Endothelial cell of umbilical vein (primary cell): ENCODE measurements at regions not wholly inside any gene's neighbourhood (a gene's known extent, or its start where the extent isn't known, plus 50 kb on each side); places are given as distances from the start of the nearest gene placed in this dataset.

Experiments used
- BruUV-seq: library from RNA; stranded (reverse); fragments of 400-500 nt; replicated peaks from 2 replicates; lab custom pipeline; 2021; lab: Mats Ljungman, UMichigan
- CTCF ChIA-PET: fragments of 300-600, 350-600 bp; sonication (Branson Sonifier 250); formaldehyde crosslinking; loops from one replicate; lab custom pipeline; 2021; ENCODE audit warnings: antibody characterized with exemption, inconsistent platforms; lab: Charles Lee
- POLR2A ChIA-PET: fragments of 300-600, 350-600 bp; sonication (Branson Sonifier 250); formaldehyde crosslinking; loops from one replicate; lab custom pipeline; 2021; ENCODE audit warnings: antibody characterized with exemption, inconsistent platforms; lab: Charles Lee
- DNase-seq: peaks from one replicate; pipeline ENCODE4 v3.0.0-alpha.2; 2011; ENCODE audit warnings: low read depth, low spot score
- FAIRE-seq: peaks from 2 replicates; lab custom pipeline; 2011; peaks lifted over from hg19 to GRCh38; lab: Jason Lieb, UNC
- H2AFZ ChIP-seq: 2 replicates; pipeline ENCODE4 v1.6.0; 2012; ENCODE audit warnings: low read depth, low read length, control low read depth, inconsistent platforms
- H3K27ac ChIP-seq: 2 replicates; pipeline ENCODE4 v1.5.1; 2011; ENCODE audit warnings: low read depth, mild to moderate bottlenecking, control low read depth, low read length, moderate library complexity; ENCODE audit not compliant: insufficient read depth
- H3K27me3 ChIP-seq, 2 experiments: 2 replicates each; pipeline versions ENCODE4 v1.6.0 to v1.6.1; 2011; ENCODE audit warnings: low read length in 2 of 2, mixed read lengths in 1 of 2; ENCODE audit not compliant: control insufficient read depth in 2 of 2, insufficient read depth in 2 of 2
- H3K36me3 ChIP-seq, 2 experiments: 2 replicates in 1 of 2; 3 replicates in 1 of 2; pipeline ENCODE4 v1.5.1; 2011; ENCODE audit warnings: low read length in 2 of 2, mild to moderate bottlenecking in 1 of 2, moderate library complexity in 1 of 2; ENCODE audit not compliant: control insufficient read depth in 2 of 2, insufficient read depth in 2 of 2; ENCODE audit errors: extremely low read depth in 1 of 2
- H3K4me1 ChIP-seq: 3 replicates; pipeline ENCODE4 v1.5.1; 2011; ENCODE audit warnings: mild to moderate bottlenecking, low read length; ENCODE audit not compliant: control insufficient read depth, insufficient read depth; ENCODE audit errors: extremely low read depth
- H3K4me2 ChIP-seq: 2 replicates; pipeline ENCODE4 v1.6.1; 2011; ENCODE audit warnings: low read length, control low read depth, mixed read lengths; ENCODE audit not compliant: insufficient read depth
- H3K4me3 ChIP-seq, 3 experiments: fragments of 200-600 bp in 1 of 3; sonication (generic), shearing (Covaris generic) in 1 of 3; replicated peaks in 1 of 3; 2 replicates each; pipeline ENCODE4 v1.5.1; 2011 to 2016; ENCODE audit warnings: control low read depth in 3 of 3, low read length in 3 of 3, mild to moderate bottlenecking in 2 of 3, inconsistent platforms in 1 of 3, low read depth in 1 of 3, moderate library complexity in 1 of 3; ENCODE audit not compliant: insufficient read depth in 1 of 3
- H3K79me2 ChIP-seq: 2 replicates; pipeline ENCODE4 v1.6.0; 2012; ENCODE audit warnings: low read length, inconsistent platforms; ENCODE audit not compliant: control insufficient read depth, insufficient read depth
- H3K9ac ChIP-seq: replicated peaks from 2 replicates; pipeline ENCODE3; 2011; ENCODE audit warnings: low read length, control low read depth; ENCODE audit not compliant: insufficient read depth; ENCODE audit errors: extremely low read depth
- H3K9me1 ChIP-seq: replicated peaks from 3 replicates; pipeline ENCODE4 v1.6.0; 2011; ENCODE audit warnings: mild to moderate bottlenecking, low read length; ENCODE audit not compliant: control insufficient read depth, insufficient read depth; ENCODE audit errors: extremely low read depth
- H3K9me3 ChIP-seq: replicated peaks from 2 replicates; pipeline ENCODE4 v1.5.1; 2012; ENCODE audit warnings: low read length, inconsistent platforms; ENCODE audit not compliant: control insufficient read depth, insufficient read depth
- H4K20me1 ChIP-seq: replicated peaks from 2 replicates; pipeline ENCODE3; 2011; ENCODE audit warnings: mild to moderate bottlenecking, low read length; ENCODE audit not compliant: control insufficient read depth, insufficient read depth; ENCODE audit errors: extremely low read depth
- CTCF ChIP-seq, 2 donors: IDR thresholded peaks; 1 replicate in 1 of 2; 2 replicates in 1 of 2; pipeline ENCODE4 v1.5.1; 2011; ENCODE audit warnings: low read length in 2 of 2, mild to moderate bottlenecking in 2 of 2, moderate library complexity in 2 of 2, control low read depth in 1 of 2, inconsistent platforms in 1 of 2, low read depth in 1 of 2; ENCODE audit not compliant: insufficient read depth in 1 of 2; ENCODE audit errors: extremely low read depth in 1 of 2
- EZH2 ChIP-seq: IDR thresholded peaks from 2 replicates; pipeline ENCODE4 v1.6.1; 2012; ENCODE audit warnings: borderline replicate concordance, low read depth, mild to moderate bottlenecking, moderate library complexity, low read length, inconsistent platforms; ENCODE audit not compliant: severe bottlenecking
- FOS ChIP-seq: IDR thresholded peaks from 2 replicates; pipeline ENCODE4 v1.6.1; 2011; ENCODE audit warnings: mild to moderate bottlenecking, low read length, moderate library complexity, borderline replicate concordance; ENCODE audit not compliant: insufficient read depth
- GATA2 ChIP-seq: IDR thresholded peaks from 2 replicates; pipeline ENCODE4 v1.7.0; 2011; ENCODE audit warnings: low read depth, mild to moderate bottlenecking, moderate library complexity, mixed read lengths, low read length; ENCODE audit not compliant: insufficient read length, insufficient read depth
- JUN ChIP-seq: IDR thresholded peaks from 2 replicates; pipeline ENCODE4 v1.6.1; 2011; ENCODE audit warnings: borderline replicate concordance, low read depth; ENCODE audit not compliant: insufficient read length, insufficient read depth
- MYC ChIP-seq: IDR thresholded peaks from one replicate; pipeline ENCODE4 v1.6.1; 2011; ENCODE audit warnings: mild to moderate bottlenecking, low read depth, low read length
- POLR2A ChIP-seq: IDR thresholded peaks from 2 replicates; pipeline ENCODE4 v1.6.1; 2012; ENCODE audit warnings: low read depth, mild to moderate bottlenecking, control low read depth, low read length
- POLR2AphosphoS5 ChIP-seq: IDR thresholded peaks from 2 replicates; pipeline ENCODE4 v1.6.1; 2012; ENCODE audit warnings: low read depth, mild to moderate bottlenecking, control low read depth, low read length, moderate library complexity; ENCODE audit not compliant: insufficient read depth
- dilution Hi-C: fragments of 300-500 bp; cut with MboI; formaldehyde crosslinking; loops from one replicate; pipeline ENCODE4 v1.15.0; 2019; ENCODE audit warnings: low sequenced_read_pairs; ENCODE audit not compliant: extremely low pct_ligation_motif_present
- intact Hi-C: fragments of 100-400 bp; cut with micrococcal nuclease; formaldehyde crosslinking; loops from one replicate; pipeline ENCODE4 v1.10.0; 2022
- TF ChIP-seq, protein P1 (sequence below): IDR thresholded peaks from 2 replicates; pipeline ENCODE4 v1.6.1; 2011; ENCODE audit not compliant: insufficient read depth, insufficient read length

DNA sequence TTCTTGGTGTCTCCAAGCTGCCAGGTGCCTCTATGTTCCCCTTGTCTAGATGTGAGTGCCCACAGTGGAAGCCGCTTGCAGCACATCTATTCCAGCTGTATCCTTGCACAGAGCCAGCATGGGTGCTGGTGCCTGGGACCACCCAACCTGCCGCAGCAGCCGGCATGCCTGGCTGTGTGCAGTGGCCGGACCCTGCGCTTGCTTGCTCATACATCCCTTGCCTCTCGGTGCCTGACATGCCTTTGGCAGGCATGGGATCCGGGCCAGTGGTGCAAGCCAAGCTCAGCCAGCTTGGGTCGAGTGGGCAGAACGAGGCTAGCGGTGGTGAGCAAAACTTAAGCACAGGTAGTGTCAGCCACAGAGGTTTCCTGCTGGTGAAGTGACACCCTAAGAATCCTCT is 355.1 kb downstream of the TLL1 start:
- ChIA-PET CTCF (no interaction called here), POLR2A (no interaction called here)
- H3K36me3 ChIP-seq: no peaks in the 10 kb centered on the region
- intact Hi-C loops (no loop called here), dilution Hi-C loops (no loop called here)
- no peaks in the 10 kb centered on the region for H3K9me1 ChIP-seq
- no peak overlapping the region for H3K4me2 ChIP-seq
- no TSS peak for BruUV-seq
- H3K79me2 ChIP-seq: no peaks in the 10 kb centered on the region
- H3K9me3 ChIP-seq: no peaks in the 10 kb centered on the region
- H3K27me3 ChIP-seq: no peaks in the 10 kb centered on the region
- H3K27ac ChIP-seq: no peak overlapping the region
- no peak overlapping the region for H3K9ac ChIP-seq
- no peak for DNase-seq
- no peak overlapping the region for H3K4me3 ChIP-seq
- H4K20me1 ChIP-seq: no peaks in the 10 kb centered on the region
- no peak for FAIRE-seq
- no peaks in the 10 kb centered on the region for H3K4me1 ChIP-seq
- TF ChIP-seq POLR2AphosphoS5: no peak
- TF ChIP-seq CTCF (IDR thresholded peaks at IDR 0.05; ENCODE audit: extremely low read depth in 1 of 2, insufficient read depth in 1 of 2, low read depth in 1 of 2, low read length in 2 of 2): no peak
- TF ChIP-seq JUN: no peak
- TF ChIP-seq POLR2A: no peak
- TF ChIP-seq FOS: no peak
- TF ChIP-seq MYC: no peak
- no peak for TF ChIP-seq EZH2
- no peak for TF ChIP-seq GATA2
- TF ChIP-seq, protein P1, sequence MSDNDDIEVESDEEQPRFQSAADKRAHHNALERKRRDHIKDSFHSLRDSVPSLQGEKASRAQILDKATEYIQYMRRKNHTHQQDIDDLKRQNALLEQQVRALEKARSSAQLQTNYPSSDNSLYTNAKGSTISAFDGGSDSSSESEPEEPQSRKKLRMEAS: no peak
- H2AFZ ChIP-seq: no peak overlapping the region
